ENCODE measurements at regions not wholly inside any gene's neighbourhood (a gene's known extent, or its start where the extent isn't known, plus 50 kb on each side); places are given as distances from the start of the nearest gene placed in this dataset.

DNA sequence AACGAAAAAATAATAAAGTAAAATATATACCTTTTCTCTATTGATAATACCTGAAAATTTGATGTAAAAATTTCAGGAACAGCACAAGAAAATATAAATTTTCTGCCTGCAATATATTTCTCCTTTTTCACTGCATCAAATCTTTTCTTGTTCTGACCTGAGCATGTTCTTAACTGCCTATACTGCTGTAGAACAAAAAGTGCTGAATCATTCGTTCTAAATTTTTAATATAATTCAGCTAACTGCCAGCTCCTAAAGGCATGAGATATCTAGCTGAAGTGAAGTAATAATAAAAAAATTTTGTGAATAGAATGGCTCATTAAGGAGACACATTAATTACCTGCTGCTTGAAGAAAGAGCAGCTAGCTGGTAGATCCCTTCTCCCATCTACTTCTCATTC lies 188.6 kb upstream of the FKBP1C start:
- Histone ChIP-seq H4K5ac (ENCODE audit: insufficient read length, low read depth, low read length) (no peak overlapping the region), H3K4me1 (replicated peaks in 1 of 4; ENCODE audit: control insufficient read depth in 3 of 4, insufficient read depth in 4 of 4, low read length in 3 of 4) (no peaks in the 10 kb centered on the region), H2BK15ac (ENCODE audit: low read length) (no peak overlapping the region), H3K23me2 (ENCODE audit: low read depth, low read length) (no peaks in the 10 kb centered on the region), H2BK5ac (ENCODE audit: low read depth, low read length) (no peak overlapping the region; the same call in 1 of the 2 replicates), H3K4me3 (ENCODE audit: extremely low read depth in 1 of 4, insufficient read depth in 2 of 4, low read depth in 3 of 4, low read length in 4 of 4) (no peak overlapping the region), H2BK20ac (ENCODE audit: low read length) (no peak overlapping the region), H3K36me3 (ENCODE audit: control insufficient read depth in 2 of 4, insufficient read depth in 4 of 4, low read length in 3 of 4) (no peaks in the 10 kb centered on the region), H3K18ac (ENCODE audit: extremely low read depth, low read length) (no peak overlapping the region), H4K20me1 (replicated peaks in 1 of 2; ENCODE audit: control insufficient read depth in 1 of 2, insufficient read depth in 2 of 2, low read length in 2 of 2) (no peaks in the 10 kb centered on the region), H3K27me3 (replicated peaks in 1 of 4; ENCODE audit: control insufficient read depth in 3 of 4, extremely low read depth in 1 of 4, insufficient read depth in 3 of 4, low read length in 3 of 4) (no peaks in the 10 kb centered on the region), H3K9me3 (ENCODE audit: insufficient read depth in 2 of 2, low read depth in 1 of 2, low read length in 1 of 2) (no peaks in the 10 kb centered on the region), H3K79me1 (ENCODE audit: low read depth, low read length) (no peaks in the 10 kb centered on the region), H3K56ac (replicated peaks; ENCODE audit: insufficient read length, low read depth, low read length) (no peak overlapping the region), H2AFZ (ENCODE audit: low read length) (peak overlapping the region; percentile 80; the same call in 1 of the 2 replicates), H3K23ac (ENCODE audit: insufficient read length) (no peak overlapping the region), H2BK12ac (ENCODE audit: low read depth, low read length) (no peak overlapping the region), H4K8ac (ENCODE audit: extremely low read depth, insufficient read depth, low read length) (no peak overlapping the region), H3K14ac (ENCODE audit: insufficient read length) (no peak overlapping the region), H3K79me2 (ENCODE audit: control insufficient read depth in 1 of 2, insufficient read depth in 2 of 2, low read length in 2 of 2) (no peaks in the 10 kb centered on the region), H3K9ac (replicated peaks in 1 of 4; ENCODE audit: extremely low read depth in 1 of 4, low read depth in 3 of 4, low read length in 3 of 4) (no peak overlapping the region), H3K4me2 (ENCODE audit: insufficient read depth in 1 of 2, low read depth in 2 of 2, low read length in 2 of 2) (no peak overlapping the region), H2BK120ac (replicated peaks; ENCODE audit: low read depth, low read length) (no peak overlapping the region), H4K91ac (replicated peaks; ENCODE audit: insufficient read length, low read length) (no peak overlapping the region), H3K4ac (replicated peaks; ENCODE audit: insufficient read length, low read depth, low read length) (no peak overlapping the region), H3K27ac (ENCODE audit: low read depth, low read length) (no peak overlapping the region), H2AK5ac (ENCODE audit: low read depth, low read length) (no peak overlapping the region)
- CTCF ChIA-PET (ENCODE audit: partially characterized antibody), result interaction anchor here (1.0 kb wide), 1 partner anchor 12 kb away, joined by 4 read pairs; no protein-coding TSS in a partner anchor
- 68% methylated on average over 2 of the region's 2 CpGs; no CpG with 5 or more reads in 1 of the 2 experiments for WGBS, 2 experiments (ENCODE audit: extremely low coverage in 1 of 2, insufficient coverage in 1 of 2, insufficient read length in 1 of 2, insufficient replicate concordance in 2 of 2, low coverage in 1 of 2, low lambda C conversion rate in 2 of 2, missing lambda C conversion rate in 1 of 2)
- no peak for DNase-seq (ENCODE audit: low read depth in 1 of 2, low spot score in 2 of 2)
- FAIRE-seq, result no peak
- POLR2A ChIA-PET (ENCODE audit: partially characterized antibody), result no interaction called here
- TF ChIP-seq SRF (IDR thresholded peaks at IDR 0.05; ENCODE audit: low read depth, low read length) (no peak), CREB1 (IDR thresholded peaks at IDR 0.05) (no peak), POU5F1 (IDR thresholded peaks at IDR 0.05; ENCODE audit: low read depth, low read length) (no peak), RFX5 (IDR thresholded peaks at IDR 0.05; ENCODE audit: borderline replicate concordance, low read depth, low read length) (no peak), E2F6 (IDR thresholded peaks at IDR 0.05) (no peak)
